ENCODE measurements at regions not wholly inside any gene's neighbourhood (a gene's known extent, or its start where the extent isn't known, plus 50 kb on each side); places are given as distances from the start of the nearest gene placed in this dataset.
"Not testable (repeated sequence)": the region's sequence is repeated elsewhere in the genome, so short reads cannot be mapped to it uniquely, and the experiment has no call there.

GRCh38 chr7:115789901-115790300, 240.7 kb downstream of the TFEC start:
- DNase-seq (ENCODE audit: low spot score) = no peak

- DNase-seq (ENCODE audit: low spot score) = not testable (repeated sequence)
Observed at GRCh38 chr7:115789473-115789872, 241.1 kb downstream of the TFEC start.

- DNase-seq (ENCODE audit: low spot score) = no peak
Observed at GRCh38 chr7:115782696-115783490, 247.7 kb downstream of the TFEC start.

GRCh38 chr7:115779561-115779960, 251.0 kb downstream of the TFEC start:
- DNase-seq (ENCODE audit: low spot score) = no peak

GRCh38 chr7:115775981-115776380, 254.6 kb downstream of the TFEC start:
- DNase-seq (ENCODE audit: low spot score) = no peak

DNA sequence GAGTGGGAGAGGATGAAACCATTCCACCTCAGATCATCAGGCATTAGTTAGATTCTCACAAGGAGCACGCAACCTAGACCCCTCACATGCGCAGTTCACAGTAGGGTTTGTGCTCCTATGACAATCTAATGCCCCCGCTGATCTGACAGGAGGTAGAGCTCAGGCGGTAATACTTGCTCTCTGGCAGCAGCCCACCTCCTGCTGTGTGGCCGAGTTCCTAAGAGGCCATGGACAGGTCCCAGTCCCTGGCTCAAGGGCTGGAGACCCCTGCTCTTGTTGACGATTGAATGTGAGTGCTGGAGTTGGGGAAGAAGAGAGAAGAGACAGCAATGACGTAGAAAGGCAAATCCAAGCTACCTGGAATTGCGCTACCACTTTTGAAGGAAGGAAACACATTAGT, 267.2 kb downstream of the TFEC start:
- no peak for DNase-seq (ENCODE audit: low spot score)

DNA sequence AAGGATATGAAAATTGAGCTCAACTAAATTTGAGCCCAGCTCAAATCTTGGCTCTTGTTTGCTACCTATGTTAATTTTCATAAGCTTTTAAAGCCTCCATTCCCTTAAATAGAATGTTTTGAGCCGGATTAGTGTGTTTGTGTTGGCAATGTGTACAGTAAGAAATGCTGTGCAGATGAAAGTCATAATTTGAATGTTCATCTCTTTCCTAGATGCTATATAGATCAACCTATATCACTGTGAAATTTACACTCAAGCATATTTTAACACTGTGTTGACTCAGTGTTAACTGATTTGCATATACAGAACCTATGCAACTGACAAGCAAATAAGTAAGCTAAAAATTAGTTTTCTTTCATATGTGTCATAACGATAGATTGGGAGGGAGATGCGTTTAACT, 272.5 kb downstream of the TFEC start:
- no peak for DNase-seq (ENCODE audit: low spot score)

- no peak for DNase-seq (ENCODE audit: low spot score)
Observed at GRCh38 chr7:115754226-115754625, 276.3 kb downstream of the TFEC start.

DNA sequence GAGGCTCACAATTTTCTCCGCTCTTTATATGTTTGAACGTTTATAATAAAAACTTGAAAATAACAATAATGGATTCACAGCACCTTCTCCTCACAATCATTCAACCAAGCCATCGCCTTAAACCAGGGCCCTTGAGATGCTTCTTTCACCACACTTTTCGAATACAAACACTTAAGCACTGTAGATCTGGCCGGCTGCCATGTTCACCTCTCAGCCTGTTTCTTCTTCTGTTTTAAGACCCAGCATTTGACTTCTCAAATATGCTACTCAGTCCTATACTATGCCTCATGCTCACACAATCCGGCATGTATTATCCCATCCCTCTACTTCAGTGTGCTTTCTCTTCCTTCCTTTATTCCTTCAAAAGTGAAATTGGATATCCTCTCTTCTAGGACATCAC, 280.6 kb downstream of the TFEC start:
- DNase-seq (ENCODE audit: low spot score) = no peak

DNA sequence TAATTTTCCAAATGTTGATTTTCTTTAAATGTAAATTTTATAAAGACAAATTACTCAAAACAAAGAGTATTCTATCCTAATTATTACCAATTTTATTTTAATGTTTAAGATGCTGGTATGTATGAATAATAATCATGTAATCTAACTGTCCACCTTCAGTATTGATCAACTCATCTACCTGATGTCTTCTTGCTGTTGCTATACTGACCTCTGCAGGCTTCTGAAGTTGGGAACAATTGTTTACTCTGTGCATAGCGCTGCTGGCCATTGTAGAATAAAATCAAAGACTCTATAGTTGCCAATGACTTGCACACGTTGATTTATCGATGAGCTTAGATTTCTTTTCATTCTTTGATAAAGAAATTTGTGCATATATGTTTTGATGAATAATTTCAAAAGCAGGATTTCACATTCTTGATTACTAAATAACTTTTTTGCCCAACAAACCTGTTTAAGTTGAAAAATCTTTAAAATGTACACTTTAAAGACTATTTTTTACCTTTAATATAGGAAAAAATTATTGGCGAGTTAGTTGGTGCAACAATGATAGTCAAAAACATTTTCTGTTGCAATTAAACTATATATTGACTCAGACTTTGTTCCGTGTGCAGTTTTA, 282.3 kb downstream of the TFEC start:
- no peak for DNase-seq (ENCODE audit: low spot score)

- no peak for DNase-seq (ENCODE audit: low spot score)
Observed at GRCh38 chr7:115747174-115747573, 283.4 kb downstream of the TFEC start.

GRCh38 chr7:115740043-115740442, 290.5 kb downstream of the TFEC start:
- no peak for DNase-seq (ENCODE audit: low spot score)

GRCh38 chr7:115734641-115735040, 295.9 kb downstream of the TFEC start:
- DNase-seq (ENCODE audit: low spot score) = no peak

DNA sequence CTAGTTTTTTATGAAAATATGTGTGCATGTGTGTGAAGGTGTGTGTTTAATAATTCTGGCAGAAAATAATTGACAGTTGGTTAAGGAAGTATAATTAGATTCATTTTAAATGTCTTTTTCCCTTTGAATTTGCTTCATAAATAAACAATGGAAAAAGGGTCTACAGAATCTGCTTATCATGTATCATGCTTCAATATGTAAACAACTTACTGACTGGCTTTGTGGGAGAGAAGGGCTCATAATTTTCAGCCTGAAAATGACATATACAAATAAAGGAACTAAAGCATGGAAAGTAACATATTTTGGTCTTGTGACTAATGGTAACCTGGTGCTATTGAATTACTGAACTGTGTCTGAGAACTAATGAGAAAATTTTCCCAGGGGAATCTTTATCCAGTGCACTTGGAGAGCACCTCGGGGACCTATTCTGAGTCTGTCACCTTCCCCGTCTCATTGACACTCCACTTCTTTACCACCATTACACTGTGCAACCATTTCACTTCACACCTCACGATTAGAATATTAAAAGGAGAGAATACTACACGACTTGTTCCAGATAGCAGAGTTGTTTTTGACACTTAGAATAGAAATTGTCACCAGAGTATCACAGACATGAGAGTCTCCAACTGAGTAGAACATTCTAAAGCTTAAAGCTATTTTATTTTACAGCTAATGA, 298.6 kb downstream of the TFEC start:
- DNase-seq (ENCODE audit: low spot score) = no peak

GRCh38 chr7:115728518-115728917, 302.0 kb downstream of the TFEC start:
- no peak for DNase-seq (ENCODE audit: low spot score)

- no peak for DNase-seq (ENCODE audit: low spot score)
Observed at GRCh38 chr7:115724400-115725056, 306.0 kb downstream of the TFEC start.

- DNase-seq (ENCODE audit: low spot score) = no peak
Observed at GRCh38 chr7:115722302-115722977, 308.1 kb downstream of the TFEC start.

- no peak for DNase-seq (ENCODE audit: low spot score)
Observed at GRCh38 chr7:115721293-115722217, 309.0 kb downstream of the TFEC start.

DNA sequence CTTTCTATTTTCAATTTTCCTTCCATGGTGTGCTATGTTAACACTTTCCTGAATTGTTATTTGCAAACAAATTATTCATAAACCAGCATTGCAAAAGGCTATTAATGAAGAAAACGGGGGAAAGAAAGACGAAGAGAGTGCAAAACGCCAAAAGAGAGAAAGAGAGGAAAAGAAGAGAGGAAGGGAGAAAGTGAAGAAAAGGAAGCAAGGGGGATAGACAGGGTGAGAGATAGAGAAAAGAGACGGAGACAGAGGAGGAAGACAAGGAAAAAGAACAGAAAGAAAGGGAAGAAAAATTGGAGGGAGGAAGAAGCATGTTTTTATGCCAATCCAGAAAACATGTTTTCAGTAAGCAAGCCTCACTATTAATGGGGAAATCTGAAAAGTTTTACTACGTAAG, 310.6 kb downstream of the TFEC start:
- no peak for DNase-seq (ENCODE audit: low spot score)

DNA sequence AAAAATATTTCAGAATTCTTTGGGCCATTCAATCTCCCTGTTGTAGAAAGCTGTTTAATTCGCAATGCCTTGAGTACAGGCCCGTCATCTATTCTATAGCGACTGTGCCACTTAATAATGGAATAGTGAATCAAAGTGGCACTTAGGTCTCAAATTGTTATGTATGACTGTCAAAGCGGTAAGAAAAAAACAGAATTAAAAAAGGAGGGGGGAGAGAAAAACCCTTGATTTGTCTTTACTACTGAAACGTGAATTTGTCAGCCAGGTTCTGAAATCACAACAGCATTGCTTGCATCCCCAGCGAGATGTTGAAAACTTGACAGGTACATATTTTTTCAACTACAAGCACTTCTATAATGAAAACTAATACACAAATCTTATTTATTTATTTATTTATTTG, 320.9 kb downstream of the TFEC start:
- DNase-seq (ENCODE audit: low spot score) = no peak

DNA sequence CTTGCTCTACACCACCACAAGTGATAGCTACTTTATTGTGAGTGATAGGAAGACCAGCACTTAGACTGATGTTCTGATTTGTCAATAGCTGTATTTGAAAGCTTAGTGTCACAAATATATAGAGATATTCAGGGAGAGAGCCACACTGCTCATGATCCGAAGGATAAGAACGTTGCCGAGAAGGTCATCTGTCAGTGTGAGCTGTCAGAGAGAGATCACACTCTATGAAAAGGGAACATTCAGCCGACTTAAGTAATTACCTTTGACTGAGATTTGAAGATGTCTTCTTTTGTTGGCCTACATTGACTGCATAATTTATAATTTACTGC, 322.6 kb downstream of the TFEC start:
- no peak for DNase-seq (ENCODE audit: low spot score)

Measured in iPS-NIHi11 (cell line).